ENCODE measurements at regions not wholly inside any gene's neighbourhood (a gene's known extent, or its start where the extent isn't known, plus 50 kb on each side); places are given as distances from the start of the nearest gene placed in this dataset.

DNA sequence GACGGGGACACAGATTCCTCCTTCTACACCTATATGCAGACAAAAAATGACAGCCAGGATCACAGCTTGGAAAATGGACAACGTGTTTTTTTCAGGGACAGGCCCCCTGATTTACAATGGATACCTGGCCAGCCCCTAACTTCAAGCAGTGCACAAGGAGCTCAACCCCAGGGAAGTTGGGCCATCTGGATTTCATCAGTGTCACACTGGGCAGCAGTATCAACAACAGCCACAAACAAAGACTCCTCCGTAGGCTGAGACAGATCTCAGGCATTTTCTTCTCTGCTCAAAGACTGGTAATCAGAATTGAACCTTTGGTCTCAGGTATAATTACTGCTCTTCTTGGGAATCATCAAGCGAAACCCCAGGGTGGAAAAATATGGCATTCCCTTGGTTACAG, 374.0 kb downstream of the ZNF608 start (continued):
- no peak for TF ChIP-seq TCF7L2 (IDR thresholded peaks at IDR 0.05; ENCODE audit: borderline replicate concordance, extremely low read depth, insufficient read depth, insufficient read length)
- TF ChIP-seq, protein P1, sequence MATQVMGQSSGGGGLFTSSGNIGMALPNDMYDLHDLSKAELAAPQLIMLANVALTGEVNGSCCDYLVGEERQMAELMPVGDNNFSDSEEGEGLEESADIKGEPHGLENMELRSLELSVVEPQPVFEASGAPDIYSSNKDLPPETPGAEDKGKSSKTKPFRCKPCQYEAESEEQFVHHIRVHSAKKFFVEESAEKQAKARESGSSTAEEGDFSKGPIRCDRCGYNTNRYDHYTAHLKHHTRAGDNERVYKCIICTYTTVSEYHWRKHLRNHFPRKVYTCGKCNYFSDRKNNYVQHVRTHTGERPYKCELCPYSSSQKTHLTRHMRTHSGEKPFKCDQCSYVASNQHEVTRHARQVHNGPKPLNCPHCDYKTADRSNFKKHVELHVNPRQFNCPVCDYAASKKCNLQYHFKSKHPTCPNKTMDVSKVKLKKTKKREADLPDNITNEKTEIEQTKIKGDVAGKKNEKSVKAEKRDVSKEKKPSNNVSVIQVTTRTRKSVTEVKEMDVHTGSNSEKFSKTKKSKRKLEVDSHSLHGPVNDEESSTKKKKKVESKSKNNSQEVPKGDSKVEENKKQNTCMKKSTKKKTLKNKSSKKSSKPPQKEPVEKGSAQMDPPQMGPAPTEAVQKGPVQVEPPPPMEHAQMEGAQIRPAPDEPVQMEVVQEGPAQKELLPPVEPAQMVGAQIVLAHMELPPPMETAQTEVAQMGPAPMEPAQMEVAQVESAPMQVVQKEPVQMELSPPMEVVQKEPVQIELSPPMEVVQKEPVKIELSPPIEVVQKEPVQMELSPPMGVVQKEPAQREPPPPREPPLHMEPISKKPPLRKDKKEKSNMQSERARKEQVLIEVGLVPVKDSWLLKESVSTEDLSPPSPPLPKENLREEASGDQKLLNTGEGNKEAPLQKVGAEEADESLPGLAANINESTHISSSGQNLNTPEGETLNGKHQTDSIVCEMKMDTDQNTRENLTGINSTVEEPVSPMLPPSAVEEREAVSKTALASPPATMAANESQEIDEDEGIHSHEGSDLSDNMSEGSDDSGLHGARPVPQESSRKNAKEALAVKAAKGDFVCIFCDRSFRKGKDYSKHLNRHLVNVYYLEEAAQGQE (IDR thresholded peaks at IDR 0.05; ENCODE audit: low read depth): no peak
- no peak for TF ChIP-seq CBX3 (IDR thresholded peaks at IDR 0.05; ENCODE audit: low read depth)

DNA sequence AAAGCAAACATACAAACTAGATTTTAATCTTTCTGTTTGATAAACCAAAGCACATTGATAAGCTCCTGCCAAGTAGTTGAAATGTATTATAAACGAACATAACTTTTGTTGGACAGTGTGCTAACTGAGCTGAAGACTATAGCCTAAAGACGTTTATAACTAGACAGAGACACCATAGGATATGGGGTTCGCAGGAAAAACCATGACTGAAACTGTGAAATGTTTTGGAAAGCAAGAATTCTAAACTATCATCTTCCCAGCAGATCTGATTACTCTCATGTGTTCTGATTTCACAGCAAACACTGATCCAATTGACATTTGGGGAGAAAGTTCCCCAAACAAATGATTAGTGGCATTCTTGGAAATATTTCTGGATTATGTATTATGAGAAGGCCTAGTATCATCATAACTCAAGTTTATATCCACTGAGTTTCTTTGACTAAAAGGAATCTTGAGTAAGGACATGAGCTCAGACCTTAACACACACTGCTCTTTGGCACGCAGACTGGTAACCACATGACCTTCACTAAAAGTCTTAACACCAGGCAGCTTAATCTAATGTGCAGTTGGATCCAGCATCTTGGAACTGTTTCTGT, 375.2 kb downstream of the ZNF608 start:
- ChIA-PET RAD21 (ENCODE audit: low non-redundant PET in 1 of 2, low total read pairs in 2 of 2, uncharacterized antibody in 2 of 2, unreplicated experiment in 2 of 2) (no interaction called here), CTCF (no interaction called here), POLR2A (no interaction called here)
- H3K9ac ChIP-seq (ENCODE audit: low read length): no peak overlapping the region
- H3K27me3 ChIP-seq (ENCODE audit: insufficient read depth, low read length): no peaks in the 10 kb centered on the region
- no peak overlapping the region for H3K4me3 ChIP-seq (replicated peaks in 1 of 2; ENCODE audit: low read depth in 1 of 2, low read length in 2 of 2)
- H3K79me2 ChIP-seq (ENCODE audit: insufficient read depth, low read length): no peaks in the 10 kb centered on the region
- no peaks in the 10 kb centered on the region for H3K9me3 ChIP-seq (ENCODE audit: control insufficient read depth in 1 of 2, insufficient read depth in 1 of 2, low read depth in 1 of 2, low read length in 2 of 2)
- no peaks in the 10 kb centered on the region for H3K36me3 ChIP-seq (ENCODE audit: control insufficient read depth in 1 of 2, insufficient read depth in 2 of 2, low read length in 2 of 2)
- no peaks in the 10 kb centered on the region for H4K20me1 ChIP-seq (ENCODE audit: insufficient read depth)
- no peak overlapping the region for H3K4me2 ChIP-seq (ENCODE audit: low read length)
- intact Hi-C loops (cut with micrococcal nuclease): no loop called here
- no peak overlapping the region for H3K27ac ChIP-seq (ENCODE audit: low read depth, low read length)
- no peak for TF ChIP-seq ZNF274 (IDR thresholded peaks at IDR 0.05; ENCODE audit: low read depth, low read length)
- TF ChIP-seq POLR2AphosphoS5 (IDR thresholded peaks at IDR 0.05; ENCODE audit: low read depth, low read length): no peak
- TF ChIP-seq RAD21 (IDR thresholded peaks at IDR 0.05; ENCODE audit: low read depth): no peak
- TF ChIP-seq SP1 (IDR thresholded peaks at IDR 0.05; ENCODE audit: low read depth): no peak
- no peak for TF ChIP-seq JUND (IDR thresholded peaks at IDR 0.05)
- no peak for TF ChIP-seq EZH2phosphoT487 (IDR thresholded peaks at IDR 0.05; ENCODE audit: borderline replicate concordance)
- no peak for TF ChIP-seq YY1 (IDR thresholded peaks at IDR 0.05; ENCODE audit: extremely low read depth, insufficient replicate concordance, low read depth, low read length)
- TF ChIP-seq, protein P2, sequence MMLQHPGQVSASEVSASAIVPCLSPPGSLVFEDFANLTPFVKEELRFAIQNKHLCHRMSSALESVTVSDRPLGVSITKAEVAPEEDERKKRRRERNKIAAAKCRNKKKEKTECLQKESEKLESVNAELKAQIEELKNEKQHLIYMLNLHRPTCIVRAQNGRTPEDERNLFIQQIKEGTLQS (IDR thresholded peaks at IDR 0.05): no peak
- no peak for TF ChIP-seq ZFX (IDR thresholded peaks at IDR 0.05)
- no peak for TF ChIP-seq SRF (IDR thresholded peaks at IDR 0.05; ENCODE audit: low read depth)
- TF ChIP-seq EZH2 (IDR thresholded peaks at IDR 0.05): no peak
- TF ChIP-seq TCF7L2 (IDR thresholded peaks at IDR 0.05; ENCODE audit: borderline replicate concordance, extremely low read depth, insufficient read depth, insufficient read length): no peak
- ATAC-seq (no peak), DNase-seq (ENCODE audit: low read depth, low spot score) (no peak)
- no peaks in the 10 kb centered on the region for H3K4me1 ChIP-seq (ENCODE audit: control insufficient read depth in 1 of 2, insufficient read depth in 2 of 2, low read length in 2 of 2)
- H3K9me2 ChIP-seq (ENCODE audit: insufficient read depth): no peaks in the 10 kb centered on the region
- H2AFZ ChIP-seq (ENCODE audit: low read depth, low read length, poor library complexity, severe bottlenecking): no peak overlapping the region
- no TSS peak for BruUV-seq (replicated peaks)

Measured in HCT116 (cell line).